ENCODE measurements at regions not wholly inside any gene's neighbourhood (a gene's known extent, or its start where the extent isn't known, plus 50 kb on each side); places are given as distances from the start of the nearest gene placed in this dataset.
"Not testable (repeated sequence)": the region's sequence is repeated elsewhere in the genome, so short reads cannot be mapped to it uniquely, and the experiment has no call there.

GRCh38 chr6:56874328-56874727 lies 80.6 kb upstream of the BEND6 start:
- 90 to 94% methylated on average over 2 to 3 of the region's 3 CpGs for WGBS, 2 experiments (ENCODE audit: insufficient coverage in 1 of 2, insufficient read length in 1 of 2)
- no peaks in the 10 kb centered on the region for H3K36me3 Mint-ChIP-seq (ENCODE audit: low read depth)
- H3K4me1 ChIP-seq (ENCODE audit: control insufficient read depth, insufficient read depth, low read length): no peaks in the 10 kb centered on the region
- H3K9ac ChIP-seq (ENCODE audit: extremely low read depth, low read length, poor library complexity, severe bottlenecking): no peak overlapping the region
- H3K27ac Mint-ChIP-seq: no peak overlapping the region
- TF ChIP-seq CTCF (conservative IDR thresholded peaks at IDR 0.05): no peak
- H3K27me3 ChIP-seq (ENCODE audit: control insufficient read depth, insufficient read depth, low read length, poor library complexity, severe bottlenecking): peaks cover 17% of the 10 kb centered on the region
- peaks cover 2% of the 10 kb centered on the region for H3K4me1 Mint-ChIP-seq
- no peak overlapping the region for H3K27ac ChIP-seq (ENCODE audit: low read depth, low read length)
- H3K4me3 ChIP-seq (ENCODE audit: low read length): no peak overlapping the region
- no peak overlapping the region for H3K4me3 Mint-ChIP-seq
- no peaks in the 10 kb centered on the region for H3K9me3 Mint-ChIP-seq
- DNase-seq: no peak
- H3K36me3 ChIP-seq (ENCODE audit: control insufficient read depth, insufficient read depth, low read length): no peaks in the 10 kb centered on the region
- peaks cover 5% of the 10 kb centered on the region for H3K27me3 Mint-ChIP-seq (ENCODE audit: insufficient read depth)
- no peaks in the 10 kb centered on the region for H3K9me3 ChIP-seq (ENCODE audit: control insufficient read depth, low read length)

- not testable (repeated sequence) for H3K9ac ChIP-seq (ENCODE audit: extremely low read depth, low read length, poor library complexity, severe bottlenecking); H3K4me1 ChIP-seq (ENCODE audit: control insufficient read depth, insufficient read depth, low read length); H3K27me3 ChIP-seq (ENCODE audit: control insufficient read depth, insufficient read depth, low read length, poor library complexity, severe bottlenecking); H3K27ac Mint-ChIP-seq; H3K4me3 ChIP-seq (ENCODE audit: low read length); H3K27ac ChIP-seq (ENCODE audit: low read depth, low read length); H3K9me3 Mint-ChIP-seq; H3K4me3 Mint-ChIP-seq; H3K9me3 ChIP-seq (ENCODE audit: control insufficient read depth, low read length); DNase-seq; H3K36me3 ChIP-seq (ENCODE audit: control insufficient read depth, insufficient read depth, low read length); H3K36me3 Mint-ChIP-seq (ENCODE audit: low read depth); H3K27me3 Mint-ChIP-seq (ENCODE audit: insufficient read depth)
- H3K4me1 Mint-ChIP-seq: peaks cover 16% of the 10 kb centered on the region
- 92% methylated on average over 4 of the region's 5 CpGs; no CpG with 5 or more reads in 1 of the 2 experiments for WGBS, 2 experiments (ENCODE audit: insufficient coverage in 1 of 2, insufficient read length in 1 of 2)
Measured at GRCh38 chr6:56870053-56870452, 84.9 kb upstream of the BEND6 start.

- no peak overlapping the region for H3K27ac Mint-ChIP-seq
- H3K9me3 Mint-ChIP-seq: no peaks in the 10 kb centered on the region
- 96 to 100% methylated on average over 1 to 2 of the region's 2 CpGs for WGBS, 2 experiments (ENCODE audit: insufficient coverage in 1 of 2, insufficient read length in 1 of 2)
- no peak for TF ChIP-seq CTCF (conservative IDR thresholded peaks at IDR 0.05)
- no peaks in the 10 kb centered on the region for H3K27me3 Mint-ChIP-seq (ENCODE audit: insufficient read depth)
- no peak overlapping the region for H3K4me3 ChIP-seq (ENCODE audit: low read length)
- peaks cover 16% of the 10 kb centered on the region for H3K4me1 Mint-ChIP-seq
- H3K9me3 ChIP-seq (ENCODE audit: control insufficient read depth, low read length): no peaks in the 10 kb centered on the region
- no peaks in the 10 kb centered on the region for H3K4me1 ChIP-seq (ENCODE audit: control insufficient read depth, insufficient read depth, low read length)
- no peak overlapping the region for H3K9ac ChIP-seq (ENCODE audit: extremely low read depth, low read length, poor library complexity, severe bottlenecking)
- H3K36me3 Mint-ChIP-seq (ENCODE audit: low read depth): no peaks in the 10 kb centered on the region
- no peak for DNase-seq
- no peak overlapping the region for H3K4me3 Mint-ChIP-seq
- no peaks in the 10 kb centered on the region for H3K36me3 ChIP-seq (ENCODE audit: control insufficient read depth, insufficient read depth, low read length)
- no peak overlapping the region for H3K27ac ChIP-seq (ENCODE audit: low read depth, low read length)
- H3K27me3 ChIP-seq (ENCODE audit: control insufficient read depth, insufficient read depth, low read length, poor library complexity, severe bottlenecking): no peaks in the 10 kb centered on the region
Measured at GRCh38 chr6:56869346-56869745, 85.6 kb upstream of the BEND6 start.

- DNase-seq: no peak
- Histone ChIP-seq H3K9me3 (ENCODE audit: control insufficient read depth, low read length) (no peaks in the 10 kb centered on the region), H3K36me3 (ENCODE audit: control insufficient read depth, insufficient read depth, low read length) (no peaks in the 10 kb centered on the region), H3K9ac (ENCODE audit: extremely low read depth, low read length, poor library complexity, severe bottlenecking) (no peak overlapping the region), H3K4me3 (ENCODE audit: low read length) (no peak overlapping the region), H3K27ac (ENCODE audit: low read depth, low read length) (no peak overlapping the region), H3K4me1 (ENCODE audit: control insufficient read depth, insufficient read depth, low read length) (no peaks in the 10 kb centered on the region), H3K27me3 (ENCODE audit: control insufficient read depth, insufficient read depth, low read length, poor library complexity, severe bottlenecking) (no peaks in the 10 kb centered on the region)
- Mint-ChIP-seq H3K4me1 (peaks cover 16% of the 10 kb centered on the region), H3K4me3 (no peak overlapping the region), H3K9me3 (no peaks in the 10 kb centered on the region), H3K27me3 (ENCODE audit: insufficient read depth) (no peaks in the 10 kb centered on the region), H3K36me3 (ENCODE audit: low read depth) (no peaks in the 10 kb centered on the region), H3K27ac (no peak overlapping the region)
- TF ChIP-seq CTCF (conservative IDR thresholded peaks at IDR 0.05): no peak
- 92% methylated on average over 1 of the region's 1 CpG; no CpG with 5 or more reads in 1 of the 2 experiments for WGBS, 2 experiments (ENCODE audit: insufficient coverage in 1 of 2, insufficient read length in 1 of 2)
Measured at GRCh38 chr6:56868687-56869086, 86.2 kb upstream of the BEND6 start.
